ENCODE measurements at regions not wholly inside any gene's neighbourhood (a gene's known extent, or its start where the extent isn't known, plus 50 kb on each side); places are given as distances from the start of the nearest gene placed in this dataset.

DNA sequence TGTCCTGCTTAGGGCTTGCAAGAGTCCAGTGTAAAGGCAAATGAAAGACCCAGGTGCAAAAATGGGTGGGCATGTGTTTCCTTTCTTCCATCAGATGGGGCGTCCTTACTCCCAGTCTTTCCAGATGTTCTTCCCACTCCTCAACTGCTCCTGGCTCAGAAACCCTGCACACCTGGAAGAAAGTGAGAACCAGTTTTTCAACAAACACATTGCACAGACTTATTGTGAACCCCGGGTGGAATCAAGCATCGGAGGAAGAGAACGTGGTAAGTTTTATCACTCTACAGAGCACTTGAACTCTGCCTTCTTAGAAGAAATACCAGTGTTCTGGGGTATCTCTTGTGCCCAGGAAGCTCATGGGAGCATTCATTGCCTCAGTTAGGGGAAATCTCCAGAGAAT, 93.3 kb downstream of the TMX1 start:
- TF ChIP-seq, protein P1, sequence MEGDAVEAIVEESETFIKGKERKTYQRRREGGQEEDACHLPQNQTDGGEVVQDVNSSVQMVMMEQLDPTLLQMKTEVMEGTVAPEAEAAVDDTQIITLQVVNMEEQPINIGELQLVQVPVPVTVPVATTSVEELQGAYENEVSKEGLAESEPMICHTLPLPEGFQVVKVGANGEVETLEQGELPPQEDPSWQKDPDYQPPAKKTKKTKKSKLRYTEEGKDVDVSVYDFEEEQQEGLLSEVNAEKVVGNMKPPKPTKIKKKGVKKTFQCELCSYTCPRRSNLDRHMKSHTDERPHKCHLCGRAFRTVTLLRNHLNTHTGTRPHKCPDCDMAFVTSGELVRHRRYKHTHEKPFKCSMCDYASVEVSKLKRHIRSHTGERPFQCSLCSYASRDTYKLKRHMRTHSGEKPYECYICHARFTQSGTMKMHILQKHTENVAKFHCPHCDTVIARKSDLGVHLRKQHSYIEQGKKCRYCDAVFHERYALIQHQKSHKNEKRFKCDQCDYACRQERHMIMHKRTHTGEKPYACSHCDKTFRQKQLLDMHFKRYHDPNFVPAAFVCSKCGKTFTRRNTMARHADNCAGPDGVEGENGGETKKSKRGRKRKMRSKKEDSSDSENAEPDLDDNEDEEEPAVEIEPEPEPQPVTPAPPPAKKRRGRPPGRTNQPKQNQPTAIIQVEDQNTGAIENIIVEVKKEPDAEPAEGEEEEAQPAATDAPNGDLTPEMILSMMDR (IDR thresholded peaks at IDR 0.05; ENCODE audit: control extremely low read depth, extremely low read depth, low read depth, missing control alignments) = no peak
- CTCF ChIA-PET = no interaction called here

DNA sequence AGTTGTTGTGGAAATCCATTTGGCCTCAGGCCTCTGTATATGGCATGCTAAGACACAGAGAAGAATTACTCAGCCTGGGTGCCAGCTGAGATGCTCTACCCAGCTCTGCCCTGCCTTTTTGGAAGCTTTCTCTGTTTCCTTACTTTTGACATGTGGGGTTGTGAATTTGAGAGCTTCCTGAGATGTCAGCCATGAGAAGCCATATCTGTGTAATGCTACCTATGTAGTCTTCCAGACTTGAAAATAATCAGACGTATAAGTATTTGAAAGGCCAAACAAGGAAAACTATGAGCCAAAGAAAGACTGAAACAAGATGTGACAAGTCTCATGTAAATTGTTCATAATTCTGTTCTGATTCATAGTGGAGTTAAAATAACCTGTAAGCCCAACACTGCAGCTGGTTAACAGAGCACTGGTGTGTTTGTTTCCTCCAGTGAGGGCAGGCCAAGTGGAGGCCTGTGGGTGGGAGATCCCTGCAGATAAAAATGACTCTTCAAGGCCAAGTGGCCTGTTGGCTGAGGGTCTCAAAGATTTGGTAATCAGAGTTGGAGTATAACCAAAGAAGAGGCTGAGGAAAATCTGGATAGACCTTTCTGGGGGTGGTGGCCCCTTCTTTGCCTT, 94.0 kb downstream of the TMX1 start:
- ChIA-PET CTCF (no interaction called here), POLR2A (no interaction called here)
- no peak for DNase-seq (ENCODE audit: extremely low spot score)
- TF ChIP-seq, protein P1 (IDR thresholded peaks at IDR 0.05; ENCODE audit: control extremely low read depth, extremely low read depth, low read depth, missing control alignments) = no peak

More for the DNA sequence above, 93.3 kb downstream of the TMX1 start:
- POLR2A ChIA-PET = no interaction called here
- DNase-seq (ENCODE audit: extremely low spot score) = no peak

DNA sequence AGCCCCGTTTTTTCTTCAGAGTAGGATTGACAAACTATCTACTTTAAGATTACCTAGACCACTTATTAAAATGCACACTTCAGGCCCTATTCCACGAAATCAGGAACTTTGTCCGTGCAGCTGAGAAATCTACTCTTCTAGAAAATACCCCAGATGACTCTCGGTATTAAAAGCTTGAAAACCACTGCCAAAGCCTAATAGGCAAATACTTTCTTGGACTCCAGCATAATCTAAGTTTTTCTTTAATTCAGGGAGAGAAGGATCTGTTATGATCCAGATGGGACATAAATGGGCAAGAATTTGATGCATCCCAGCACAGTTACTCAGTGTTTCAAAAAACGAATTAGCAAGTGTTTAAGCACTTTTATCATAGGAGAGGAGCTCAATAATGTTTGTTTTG, 94.5 kb downstream of the TMX1 start:
- TF ChIP-seq, protein P1 (IDR thresholded peaks at IDR 0.05; ENCODE audit: control extremely low read depth, extremely low read depth, low read depth, missing control alignments) = no peak
- CTCF ChIA-PET = interaction anchor here (1.1 to 1.3 kb wide), 2 partner anchors 9 to 442 kb away, joined by 4 read pairs; no protein-coding TSS in a partner anchor
- POLR2A ChIA-PET = interaction anchor here (0.6 kb wide), 1 partner anchor 20 kb away, joined by 3 read pairs; no protein-coding TSS in a partner anchor
- DNase-seq (ENCODE audit: extremely low spot score) = no peak

DNA sequence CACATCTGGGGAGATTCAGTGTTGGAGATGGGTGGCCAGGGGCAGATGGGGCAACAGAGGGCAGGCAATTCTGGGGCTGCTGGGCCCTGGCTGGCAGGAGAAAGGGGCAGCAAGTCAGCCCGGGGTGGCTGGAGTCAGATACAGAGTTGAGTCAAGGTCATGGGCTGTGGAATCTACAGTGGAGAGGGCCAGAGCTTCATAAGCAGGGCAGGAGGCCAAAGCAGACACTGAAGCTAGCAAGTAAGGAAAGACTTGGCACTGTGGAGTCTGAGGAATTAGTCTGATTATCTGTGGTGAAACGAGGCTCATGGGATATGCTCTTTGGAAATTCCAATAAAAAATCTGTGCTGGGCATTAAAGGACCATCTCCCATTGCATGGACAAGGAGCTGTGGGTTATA, 95.5 kb downstream of the TMX1 start:
- CTCF ChIA-PET = interaction anchor here (1.1 to 1.3 kb wide), 2 partner anchors 10 to 441 kb away, joined by 4 read pairs; no protein-coding TSS in a partner anchor
- POLR2A ChIA-PET = no interaction called here
- DNase-seq (ENCODE audit: extremely low spot score) = no peak
- TF ChIP-seq, protein P1 (IDR thresholded peaks at IDR 0.05; ENCODE audit: control extremely low read depth, extremely low read depth, low read depth, missing control alignments) = no peak

DNA sequence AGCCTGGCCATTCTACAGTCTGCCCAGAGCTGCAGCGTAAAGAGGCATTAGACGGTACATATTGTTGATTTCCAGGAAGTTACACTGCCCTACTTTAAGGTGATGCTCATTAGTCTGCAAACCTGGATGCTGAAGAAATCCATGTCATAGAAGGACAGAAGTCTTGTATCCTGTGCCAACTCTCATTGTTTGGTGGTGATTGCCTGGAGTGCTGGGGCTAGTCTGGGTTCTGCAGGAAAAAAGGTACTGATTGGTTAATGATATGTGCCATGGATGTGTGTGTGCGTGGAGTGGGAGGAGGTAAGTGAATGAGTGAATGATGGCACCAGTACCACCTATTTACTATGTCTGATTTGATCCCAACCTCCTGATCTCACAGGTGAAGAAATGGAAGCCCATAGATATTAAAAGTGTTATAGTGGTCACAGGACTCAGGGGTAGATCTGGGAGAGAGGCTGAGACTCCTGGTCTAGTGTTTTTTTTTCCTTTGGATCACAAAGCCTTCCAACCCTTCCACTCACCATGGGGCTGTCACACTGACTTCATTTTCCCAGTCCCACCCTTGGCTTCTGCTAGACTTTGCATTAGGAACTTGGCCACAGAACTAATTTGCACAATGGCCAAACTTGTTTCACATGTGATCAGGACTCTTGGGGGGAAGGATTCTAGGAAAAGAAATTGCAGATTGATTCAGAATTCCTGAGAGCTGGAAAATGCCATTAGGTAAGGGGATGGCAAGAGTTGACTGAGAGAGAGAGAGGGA, 96.1 kb downstream of the TMX1 start:
- CTCF ChIA-PET = interaction anchor here (1.1 to 1.5 kb wide), 3 partner anchors 11 to 441 kb away, joined by 3 to 4 read pairs (median 4); no protein-coding TSS in a partner anchor
- POLR2A ChIA-PET = no interaction called here
- TF ChIP-seq, protein P1 (IDR thresholded peaks at IDR 0.05; ENCODE audit: control extremely low read depth, extremely low read depth, low read depth, missing control alignments) = no peak
- no peak for DNase-seq (ENCODE audit: extremely low spot score)

DNA sequence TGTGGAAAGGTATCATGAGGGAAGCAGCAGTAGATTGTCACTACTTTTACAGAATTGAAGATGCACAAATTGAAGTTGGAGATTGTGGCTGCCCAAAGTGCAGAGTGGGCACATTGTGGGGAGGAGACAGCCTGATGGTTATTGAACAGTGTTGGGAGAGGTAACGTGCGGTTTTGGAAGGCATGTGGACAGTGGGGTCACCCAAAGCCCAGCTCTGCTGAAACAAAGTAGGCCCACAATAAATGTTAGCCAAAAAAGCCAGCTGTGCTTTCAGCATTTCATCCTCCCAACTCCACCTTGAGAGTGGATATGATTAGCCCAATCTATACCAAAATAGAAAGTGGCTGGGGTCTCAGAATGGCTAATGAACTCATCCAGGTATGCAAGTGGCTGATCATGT, 96.7 kb downstream of the TMX1 start:
- TF ChIP-seq, protein P1 (IDR thresholded peaks at IDR 0.05; ENCODE audit: control extremely low read depth, extremely low read depth, low read depth, missing control alignments) = no peak
- CTCF ChIA-PET = interaction anchor here (0.7 to 1.5 kb wide), 2 partner anchors 17 to 61 kb away, joined by 3 read pairs; no protein-coding TSS in a partner anchor

More for the DNA sequence above, 96.7 kb downstream of the TMX1 start:
- DNase-seq (ENCODE audit: extremely low spot score) = no peak
- POLR2A ChIA-PET = no interaction called here
